HG02840 (cell line): ENCODE measurements at regions not wholly inside any gene's neighbourhood (a gene's known extent, or its start where the extent isn't known, plus 50 kb on each side); places are given as distances from the start of the nearest gene placed in this dataset.
"Not testable (repeated sequence)": the region's sequence is repeated elsewhere in the genome, so short reads cannot be mapped to it uniquely, and the experiment has no call there.

Experiments used
- ATAC-seq: cut with Tn5 transposase; IDR thresholded peaks from one replicate; pipeline ENCODE4 v1.9.1; 2021; ENCODE audit warnings: mild to moderate bottlenecking, moderate library complexity, moderate number of reproducible peaks; ENCODE audit not compliant: unreplicated experiment, low FRiP score

GRCh38 chr2:222013889-222014288 is 284.9 kb downstream of the PAX3 start:
- no peak for ATAC-seq

GRCh38 chr2:222000326-222000725 is 298.5 kb downstream of the PAX3 start:
- no peak for ATAC-seq

DNA sequence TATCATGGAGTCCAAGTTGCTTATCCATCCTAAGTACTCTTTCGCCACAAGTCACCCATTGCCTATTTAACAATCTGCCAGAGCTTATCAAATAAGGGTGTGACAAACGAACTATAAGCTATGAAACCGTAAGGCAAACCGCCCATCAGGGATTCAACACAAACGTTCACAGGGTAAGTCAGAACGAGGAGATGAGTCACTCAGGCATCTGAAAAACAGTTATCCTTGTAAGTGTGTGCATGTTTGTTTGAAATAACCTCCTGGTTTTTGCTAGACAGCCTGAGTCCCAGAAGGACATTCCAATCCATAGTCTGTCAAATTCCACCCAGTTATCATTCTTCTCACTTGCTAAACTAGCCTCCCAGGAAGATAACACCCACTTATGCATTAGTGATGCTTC is 299.1 kb downstream of the PAX3 start:
- ATAC-seq, result no peak

DNA sequence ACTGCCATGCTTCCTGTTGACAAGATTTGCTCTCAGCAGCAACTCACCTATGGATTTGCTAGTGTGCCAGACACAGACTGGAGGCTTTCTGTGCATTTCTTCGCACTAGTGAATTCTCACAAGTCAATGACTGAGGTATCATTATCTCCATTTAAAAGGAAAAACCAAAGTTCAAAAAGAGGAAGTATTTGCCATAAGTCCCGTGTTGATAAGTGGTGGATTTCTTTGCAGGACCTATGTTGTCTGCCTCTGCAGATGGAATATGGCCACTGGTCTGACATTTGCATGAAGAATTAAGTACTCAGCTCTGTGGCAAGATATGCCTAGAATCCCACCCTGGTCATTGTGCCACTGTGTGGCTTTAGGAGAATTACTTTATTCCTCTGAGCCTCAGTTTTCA is 299.6 kb downstream of the PAX3 start:
- ATAC-seq, result no peak

GRCh38 chr2:221997683-221998082 is 301.1 kb downstream of the PAX3 start:
- ATAC-seq, result no peak

- no peak for ATAC-seq
Observed at GRCh38 chr2:221997100-221997499, 301.7 kb downstream of the PAX3 start.

GRCh38 chr2:221994926-221995325 is 303.9 kb downstream of the PAX3 start:
- no peak for ATAC-seq

DNA sequence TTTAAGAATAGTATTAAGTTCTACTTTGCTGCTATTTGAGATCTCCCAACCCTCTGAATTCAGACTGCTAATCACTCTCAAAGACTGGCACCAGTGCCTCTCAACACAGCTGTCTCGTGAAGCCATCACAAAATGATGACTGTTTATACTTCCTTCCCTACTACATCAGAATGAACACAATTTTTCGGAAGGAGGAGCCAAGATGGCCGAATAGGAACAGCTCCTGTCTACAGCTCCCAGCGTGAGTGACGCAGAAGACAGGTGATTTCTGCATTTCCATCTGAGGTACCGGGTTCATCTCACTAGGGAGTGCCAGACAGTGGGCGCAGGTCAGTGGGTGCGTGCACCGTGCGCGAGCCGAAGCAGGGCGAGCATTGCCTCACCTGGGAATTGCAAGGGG is 314.4 kb downstream of the PAX3 start:
- ATAC-seq, result not testable (repeated sequence)

DNA sequence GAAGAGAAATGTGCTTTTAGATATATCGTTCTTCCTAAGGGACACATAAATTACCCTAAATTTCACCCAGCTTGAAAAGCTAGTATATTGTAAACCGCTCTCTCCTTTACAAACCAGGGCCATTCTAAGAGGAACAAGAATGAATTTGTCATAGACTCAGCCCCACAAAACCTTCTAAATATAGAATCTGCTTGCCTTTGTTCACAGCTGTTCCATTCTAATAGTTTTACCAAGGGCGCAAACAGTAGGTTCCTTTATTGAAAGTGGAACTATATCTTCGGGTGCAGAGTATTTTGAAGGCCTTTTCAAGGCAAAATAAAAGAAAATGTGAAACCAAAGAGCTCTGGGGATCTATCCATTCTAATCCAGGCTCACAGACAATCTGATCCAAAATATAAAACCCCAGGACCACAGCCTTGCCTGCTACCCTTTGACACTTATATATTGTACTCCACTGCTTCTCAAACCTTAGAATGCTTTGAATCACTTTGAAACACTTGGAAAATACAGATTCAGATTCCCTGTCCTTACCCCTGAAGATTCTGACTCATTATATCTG is 316.8 kb downstream of the PAX3 start:
- ATAC-seq, result no peak

GRCh38 chr2:221975151-221975550 is 323.6 kb downstream of the PAX3 start:
- no peak for ATAC-seq

DNA sequence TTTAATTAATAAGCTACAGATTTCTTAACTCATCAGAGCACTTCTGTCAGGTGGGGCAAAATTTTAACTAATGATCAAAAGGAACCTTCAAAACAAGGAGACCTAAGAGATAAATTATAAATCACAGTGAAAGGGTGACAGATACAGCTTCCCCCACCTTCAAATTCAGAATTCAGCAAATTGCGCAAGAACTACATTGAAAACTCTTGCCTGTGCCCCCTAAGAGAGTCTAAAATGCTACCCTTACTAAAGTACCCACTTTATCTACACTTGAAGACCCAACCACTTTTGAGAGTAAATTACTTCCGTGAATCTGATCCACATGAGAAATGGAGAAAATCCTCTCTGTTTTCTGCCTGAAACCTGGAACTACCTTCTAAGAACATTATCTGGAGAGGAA is 324.9 kb downstream of the PAX3 start:
- no peak for ATAC-seq

DNA sequence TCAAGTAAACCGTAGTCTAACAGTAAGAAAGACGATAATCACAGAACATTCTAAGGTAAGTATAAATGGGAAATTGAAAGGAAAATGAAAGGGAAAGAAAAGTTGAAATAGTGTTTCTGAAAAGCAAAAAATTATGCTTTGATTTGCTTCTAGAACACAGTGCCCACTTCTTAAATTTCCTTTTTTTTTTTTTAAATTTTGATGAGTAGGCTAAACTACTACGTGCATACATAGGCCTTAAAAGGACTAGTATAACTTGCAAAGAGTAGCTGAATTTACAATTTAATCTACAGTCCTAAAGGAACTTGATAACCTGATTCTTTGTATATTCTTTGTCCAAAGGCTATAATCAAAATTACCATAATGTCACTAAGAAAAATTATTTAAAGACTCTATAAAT is 325.3 kb downstream of the PAX3 start:
- ATAC-seq, result no peak

DNA sequence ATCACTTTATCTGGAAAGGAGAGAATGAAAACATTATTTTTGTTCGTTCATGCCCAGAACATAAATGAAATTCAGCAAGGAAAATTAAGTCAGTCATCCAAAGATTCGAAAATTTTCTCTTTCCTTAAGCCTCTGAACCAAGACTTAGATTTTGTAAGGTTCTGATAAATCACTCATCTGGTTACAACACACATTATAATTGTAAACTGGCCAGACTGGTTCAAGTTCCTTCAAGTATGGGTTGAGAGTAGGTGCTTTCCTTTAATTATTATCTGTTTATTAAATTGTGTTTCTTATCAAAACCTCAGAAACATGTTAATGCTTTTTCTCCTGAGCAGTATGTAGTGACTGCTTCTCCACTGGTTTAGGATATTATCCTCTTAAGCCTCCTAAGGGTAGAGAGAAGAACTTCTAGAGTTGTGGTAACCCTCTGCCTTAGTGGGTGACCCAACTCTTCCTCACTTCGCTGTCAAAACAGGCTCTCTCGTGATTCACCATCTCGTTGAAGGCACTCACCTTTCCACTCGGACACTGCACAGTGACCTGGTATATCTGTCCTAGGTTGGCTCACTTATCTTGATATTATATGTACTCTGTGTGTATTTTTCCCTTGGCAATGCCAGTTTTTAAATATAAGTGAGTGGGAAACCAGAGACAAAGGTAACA is 325.9 kb downstream of the PAX3 start:
- ATAC-seq, result no peak

DNA sequence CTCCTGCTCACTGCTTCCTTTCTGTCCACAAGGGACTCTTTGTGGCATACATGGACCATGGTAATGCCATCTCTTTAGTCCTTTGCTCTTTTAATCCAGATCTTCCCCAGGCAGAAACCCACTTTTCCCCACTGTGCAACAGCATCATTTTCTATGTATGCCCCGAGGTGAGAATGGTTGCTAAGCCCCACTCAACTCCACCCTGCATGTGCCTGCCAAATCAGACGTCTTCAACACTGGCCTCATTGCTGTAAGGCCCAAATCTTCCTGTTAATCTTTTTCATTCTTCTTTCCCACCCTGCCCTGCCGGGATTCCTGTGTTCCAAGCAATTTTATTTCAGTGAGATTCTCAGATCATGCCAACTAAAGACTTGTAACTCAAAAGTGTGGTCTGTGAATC is 328.4 kb downstream of the PAX3 start:
- no peak for ATAC-seq

DNA sequence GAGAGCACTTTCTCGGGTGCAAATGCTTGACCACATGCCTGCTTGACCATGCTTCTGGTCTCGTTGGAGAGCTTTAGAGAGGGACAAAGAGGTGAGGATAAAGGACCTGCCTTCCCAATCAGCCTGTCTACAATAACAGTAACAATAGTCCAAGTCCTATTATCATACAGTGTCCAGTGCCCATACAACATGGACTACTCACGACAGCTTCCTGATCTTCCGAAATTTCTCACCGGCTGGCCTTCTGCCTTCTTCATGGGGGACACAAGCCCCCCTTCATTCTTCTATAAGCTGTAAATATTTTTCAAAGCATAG is 329.0 kb downstream of the PAX3 start:
- ATAC-seq, result no peak

GRCh38 chr2:221969087-221969829 is 329.5 kb downstream of the PAX3 start:
- no peak for ATAC-seq

DNA sequence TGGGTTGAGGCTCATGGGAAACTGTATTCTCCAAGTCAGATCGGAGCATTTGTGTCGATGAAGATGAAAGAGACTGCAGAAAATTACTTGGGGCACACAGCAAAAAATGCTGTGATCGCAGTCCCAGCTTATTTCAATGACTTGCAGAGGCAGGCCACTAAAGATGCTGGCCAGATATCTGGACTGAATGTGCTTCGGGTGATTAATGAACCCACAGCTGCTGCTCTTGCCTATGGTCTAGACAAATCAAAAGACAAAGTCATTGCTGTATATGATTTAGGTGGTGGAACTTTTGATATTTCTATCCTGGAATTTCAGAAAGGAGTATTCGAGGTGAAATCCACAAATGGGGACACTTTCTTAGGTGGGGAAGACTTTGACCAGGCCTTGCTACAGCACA is 336.6 kb downstream of the PAX3 start:
- ATAC-seq, result no peak

DNA sequence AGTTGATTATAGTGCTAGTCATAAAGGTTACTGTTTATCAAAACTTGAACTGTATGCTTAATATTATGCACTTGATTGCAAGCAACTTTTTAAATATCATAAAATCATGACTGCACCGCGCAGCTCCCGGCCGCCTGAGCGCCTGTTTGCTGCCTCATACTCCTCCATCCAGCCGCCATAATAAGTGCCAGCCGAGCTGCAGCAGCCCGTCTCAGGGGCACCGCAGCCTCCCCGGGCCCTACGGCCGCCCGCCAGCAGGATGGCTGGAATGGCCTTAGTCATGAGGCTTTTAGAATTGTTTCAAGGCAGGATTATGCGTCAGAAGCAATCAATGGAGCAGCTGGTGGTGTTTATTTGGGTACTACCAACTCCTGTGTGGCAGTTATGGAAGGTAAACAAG is 337.2 kb downstream of the PAX3 start:
- no peak for ATAC-seq

DNA sequence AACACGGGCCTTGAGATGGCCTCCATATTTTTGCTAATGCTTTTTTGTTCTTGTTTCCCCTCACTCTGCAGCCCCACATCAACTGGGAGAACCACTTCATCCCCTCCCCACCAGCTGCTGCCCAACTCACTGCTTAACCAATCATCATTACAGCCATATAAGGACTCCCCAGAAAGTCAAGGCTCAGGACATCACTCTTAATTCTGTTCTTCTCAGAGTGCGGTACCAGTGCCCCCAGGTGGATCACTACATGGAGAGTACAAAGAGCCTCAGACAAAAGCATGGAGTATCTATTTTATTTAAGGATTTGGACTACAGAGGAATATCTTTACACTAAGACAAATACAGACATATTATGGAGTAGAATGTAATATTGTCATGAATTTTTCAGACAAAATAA is 340.6 kb downstream of the PAX3 start:
- no peak for ATAC-seq

- ATAC-seq, result no peak
Observed at GRCh38 chr2:221948076-221948475, 350.7 kb downstream of the PAX3 start.

GRCh38 chr2:221944452-221944851 is 354.3 kb downstream of the PAX3 start:
- not testable (repeated sequence) for ATAC-seq
